Activated naive CD8-positive, alpha-beta T cell treated with anti-CD3 and anti-CD28 coated beads, Interleukin-2, amount 50 U/mL, for 24 hours (primary cell): ENCODE measurements at regions not wholly inside any gene's neighbourhood (a gene's known extent, or its start where the extent isn't known, plus 50 kb on each side); places are given as distances from the start of the nearest gene placed in this dataset.

Source experiments
- ATAC-seq: fragments of 150-1000 bp; cut with Tn5 transposase; one replicate; pipeline ENCODE4 v1.10.0; 2021
- DNase-seq: peaks from one replicate; pipeline ENCODE4 v3.0.0; 2021
- H3K27ac Mint-ChIP-seq: one replicate; pipeline ENCODE4 v1.8.0; 2021; ENCODE audit warnings: mild to moderate bottlenecking, mixed read lengths
- H3K27me3 Mint-ChIP-seq: one replicate; pipeline ENCODE4 v1.8.0; 2021; ENCODE audit warnings: mixed read lengths
- H3K36me3 Mint-ChIP-seq: one replicate; pipeline ENCODE4 v1.8.0; 2021; ENCODE audit warnings: low read depth, mixed read lengths
- H3K4me1 Mint-ChIP-seq: one replicate; pipeline ENCODE4 v1.8.0; 2021; ENCODE audit warnings: mixed read lengths
- H3K4me3 Mint-ChIP-seq: one replicate; pipeline ENCODE4 v1.8.0; 2021; ENCODE audit warnings: mild to moderate bottlenecking, moderate library complexity, mixed read lengths
- H3K9me3 Mint-ChIP-seq: one replicate; pipeline ENCODE4 v1.8.0; 2021; ENCODE audit warnings: mixed read lengths

DNA sequence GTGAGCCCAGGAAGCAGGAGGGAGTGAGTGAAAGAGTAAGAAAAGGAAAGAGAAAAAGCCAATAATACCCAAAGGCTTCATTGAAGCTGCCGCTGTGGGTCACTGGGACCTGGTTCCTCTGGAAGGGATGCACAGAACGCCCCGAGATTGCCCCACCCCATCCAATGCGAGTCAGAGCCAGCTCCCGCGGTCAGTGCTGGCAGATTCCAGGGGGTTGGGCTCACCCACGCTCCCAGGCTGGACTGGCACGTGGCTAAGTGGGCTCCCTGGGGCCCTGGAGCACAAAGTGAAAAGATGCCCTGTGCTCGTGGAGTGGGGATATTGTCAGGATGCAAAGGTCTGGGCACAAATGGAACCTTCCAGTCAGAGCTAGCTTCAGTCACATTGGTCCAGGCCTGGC lies 117.0 kb downstream of the OAT start:
- ATAC-seq (no peak), DNase-seq (no peak)
- H3K4me1 Mint-ChIP-seq = no peaks in the 10 kb centered on the region
- H3K27me3 Mint-ChIP-seq = peaks cover 2% of the 10 kb centered on the region
- H3K9me3 Mint-ChIP-seq = peaks cover 10% of the 10 kb centered on the region
- peaks cover 4% of the 10 kb centered on the region for H3K36me3 Mint-ChIP-seq
- no peak overlapping the region for H3K4me3 Mint-ChIP-seq
- H3K27ac Mint-ChIP-seq = no peak overlapping the region

DNA sequence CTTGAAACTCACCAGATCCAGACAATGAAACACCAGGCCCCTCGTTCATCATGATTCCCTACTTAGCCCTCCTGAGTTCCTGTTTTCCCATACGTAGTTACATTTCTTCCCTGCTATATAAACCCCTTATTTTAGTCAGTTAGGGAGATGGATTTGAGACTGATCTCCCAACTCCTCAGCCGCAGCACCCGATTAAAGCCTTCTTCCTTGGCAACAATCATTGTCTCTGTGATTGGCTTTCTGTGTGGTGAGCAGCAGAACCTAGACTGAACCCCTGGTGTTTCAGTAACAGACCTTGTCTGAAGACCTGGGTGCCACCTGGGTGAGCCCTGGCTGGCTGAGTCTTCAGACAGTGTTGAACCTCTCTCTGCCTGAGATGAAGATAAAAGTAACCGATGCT lies 118.0 kb downstream of the OAT start:
- Mint-ChIP-seq H3K4me3 (no peak overlapping the region), H3K4me1 (no peaks in the 10 kb centered on the region), H3K27ac (no peak overlapping the region), H3K27me3 (peaks cover 2% of the 10 kb centered on the region), H3K9me3 (peaks cover 10% of the 10 kb centered on the region), H3K36me3 (peaks cover 4% of the 10 kb centered on the region)
- DNase-seq (no peak), ATAC-seq (no peak)

DNA sequence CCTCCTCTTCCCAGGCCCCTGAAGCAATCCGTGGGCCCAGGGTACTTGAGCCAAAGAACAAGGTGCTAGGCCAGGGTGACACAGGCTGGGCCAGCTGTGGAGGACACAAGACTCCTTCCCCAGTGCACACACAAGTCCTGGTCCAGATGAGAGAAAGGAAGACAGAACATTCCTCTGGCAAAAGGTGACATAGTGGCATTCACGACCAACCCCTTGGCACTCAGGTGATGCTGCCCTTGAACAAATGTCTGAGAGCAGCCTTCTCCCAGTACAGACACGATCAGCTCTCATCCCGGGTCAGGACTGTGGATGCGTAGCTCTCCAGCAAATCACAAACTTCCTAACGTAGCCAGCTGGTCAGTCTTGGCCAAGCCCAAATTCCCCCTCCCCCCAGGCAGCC lies 118.5 kb downstream of the OAT start:
- H3K27ac Mint-ChIP-seq = no peak overlapping the region
- peaks cover 2% of the 10 kb centered on the region for H3K27me3 Mint-ChIP-seq
- H3K36me3 Mint-ChIP-seq = peaks cover 4% of the 10 kb centered on the region
- peaks cover 10% of the 10 kb centered on the region for H3K9me3 Mint-ChIP-seq
- H3K4me1 Mint-ChIP-seq = no peaks in the 10 kb centered on the region
- no peak for DNase-seq
- H3K4me3 Mint-ChIP-seq = no peak overlapping the region
- ATAC-seq = no peak

DNA sequence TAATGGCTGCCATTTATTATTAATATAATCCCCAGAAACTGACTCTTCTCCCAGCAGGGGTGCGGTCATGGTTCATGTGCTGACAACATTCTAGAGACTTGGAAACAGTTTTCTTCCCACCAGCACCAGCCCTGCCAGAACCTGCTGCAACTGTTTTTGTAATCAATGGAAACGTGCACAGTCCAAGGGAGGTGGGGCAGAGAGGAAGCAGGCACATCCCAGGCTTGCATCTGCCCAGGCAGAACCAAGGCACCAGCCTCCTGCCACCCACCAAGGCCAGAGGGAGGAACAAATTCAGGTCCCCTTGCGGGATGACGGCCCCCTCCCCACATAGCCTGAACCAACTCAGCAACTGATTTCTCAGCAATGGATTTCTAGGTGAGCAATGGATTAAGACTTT lies 119.0 kb downstream of the OAT start:
- ATAC-seq (no peak), DNase-seq (no peak)
- no peaks in the 10 kb centered on the region for H3K4me1 Mint-ChIP-seq
- no peak overlapping the region for H3K27ac Mint-ChIP-seq
- no peak overlapping the region for H3K4me3 Mint-ChIP-seq
- H3K9me3 Mint-ChIP-seq = peaks cover 10% of the 10 kb centered on the region
- peaks cover 2% of the 10 kb centered on the region for H3K27me3 Mint-ChIP-seq
- peaks cover 4% of the 10 kb centered on the region for H3K36me3 Mint-ChIP-seq

DNA sequence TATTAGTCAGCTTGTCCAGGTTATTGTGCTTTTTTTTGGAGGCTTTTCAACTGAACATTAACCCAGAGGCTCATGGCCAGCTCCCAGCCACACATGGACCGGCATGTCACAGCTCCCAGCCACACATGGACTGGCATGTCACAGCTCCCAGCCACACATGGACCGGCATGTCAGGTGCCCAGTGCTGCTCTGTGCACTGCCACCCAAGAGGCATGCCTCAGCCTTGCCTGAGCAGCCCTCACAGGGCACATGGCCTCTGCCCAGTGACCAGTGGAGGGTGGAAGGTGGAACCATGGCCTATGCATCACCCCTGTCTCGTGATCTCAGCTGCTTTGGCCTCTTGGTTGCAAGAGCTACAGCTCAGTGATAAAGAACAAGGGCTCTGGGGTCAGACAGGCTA lies 119.8 kb downstream of the OAT start:
- peaks cover 4% of the 10 kb centered on the region for H3K36me3 Mint-ChIP-seq
- H3K4me1 Mint-ChIP-seq = no peaks in the 10 kb centered on the region
- H3K27ac Mint-ChIP-seq = no peak overlapping the region
- DNase-seq (no peak), ATAC-seq (no peak)
- peaks cover 2% of the 10 kb centered on the region for H3K27me3 Mint-ChIP-seq
- H3K4me3 Mint-ChIP-seq = no peak overlapping the region
- peaks cover 10% of the 10 kb centered on the region for H3K9me3 Mint-ChIP-seq

- DNase-seq (no peak), ATAC-seq (no peak)
- H3K9me3 Mint-ChIP-seq = peaks cover 10% of the 10 kb centered on the region
Observed at GRCh38 chr10:124296813-124297788, 121.6 kb downstream of the OAT start.

GRCh38 chr10:124296121-124296812 lies 122.5 kb downstream of the OAT start:
- peaks cover 1% of the 10 kb centered on the region for H3K4me1 Mint-ChIP-seq
- no peak for DNase-seq
- peaks cover 4% of the 10 kb centered on the region for H3K36me3 Mint-ChIP-seq
- no peak for ATAC-seq
- no peak overlapping the region for H3K27ac Mint-ChIP-seq
- no peak overlapping the region for H3K4me3 Mint-ChIP-seq
- H3K9me3 Mint-ChIP-seq = peaks cover 10% of the 10 kb centered on the region
- peaks cover 2% of the 10 kb centered on the region for H3K27me3 Mint-ChIP-seq

More at GRCh38 chr10:124296813-124297788, 121.6 kb downstream of the OAT start:
- H3K27me3 Mint-ChIP-seq = peaks cover 2% of the 10 kb centered on the region
- no peak overlapping the region for H3K4me3 Mint-ChIP-seq
- peaks cover 4% of the 10 kb centered on the region for H3K36me3 Mint-ChIP-seq
- H3K27ac Mint-ChIP-seq = no peak overlapping the region
- no peaks in the 10 kb centered on the region for H3K4me1 Mint-ChIP-seq

GRCh38 chr10:124294811-124295770 lies 123.6 kb downstream of the OAT start:
- Mint-ChIP-seq H3K4me1 (peaks cover 8% of the 10 kb centered on the region), H3K27ac (no peak overlapping the region), H3K36me3 (no peaks in the 10 kb centered on the region), H3K27me3 (no peaks in the 10 kb centered on the region), H3K9me3 (no peaks in the 10 kb centered on the region), H3K4me3 (no peak overlapping the region)
- DNase-seq (no peak), ATAC-seq (no peak)

- no peak overlapping the region for H3K27ac Mint-ChIP-seq
- no peaks in the 10 kb centered on the region for H3K9me3 Mint-ChIP-seq
- no peaks in the 10 kb centered on the region for H3K36me3 Mint-ChIP-seq
- H3K4me3 Mint-ChIP-seq = no peak overlapping the region
- no peaks in the 10 kb centered on the region for H3K27me3 Mint-ChIP-seq
- peaks cover 9% of the 10 kb centered on the region for H3K4me1 Mint-ChIP-seq
- no peak for ATAC-seq
- no peak for DNase-seq
Observed at GRCh38 chr10:124293616-124294449, 124.9 kb downstream of the OAT start.

DNA sequence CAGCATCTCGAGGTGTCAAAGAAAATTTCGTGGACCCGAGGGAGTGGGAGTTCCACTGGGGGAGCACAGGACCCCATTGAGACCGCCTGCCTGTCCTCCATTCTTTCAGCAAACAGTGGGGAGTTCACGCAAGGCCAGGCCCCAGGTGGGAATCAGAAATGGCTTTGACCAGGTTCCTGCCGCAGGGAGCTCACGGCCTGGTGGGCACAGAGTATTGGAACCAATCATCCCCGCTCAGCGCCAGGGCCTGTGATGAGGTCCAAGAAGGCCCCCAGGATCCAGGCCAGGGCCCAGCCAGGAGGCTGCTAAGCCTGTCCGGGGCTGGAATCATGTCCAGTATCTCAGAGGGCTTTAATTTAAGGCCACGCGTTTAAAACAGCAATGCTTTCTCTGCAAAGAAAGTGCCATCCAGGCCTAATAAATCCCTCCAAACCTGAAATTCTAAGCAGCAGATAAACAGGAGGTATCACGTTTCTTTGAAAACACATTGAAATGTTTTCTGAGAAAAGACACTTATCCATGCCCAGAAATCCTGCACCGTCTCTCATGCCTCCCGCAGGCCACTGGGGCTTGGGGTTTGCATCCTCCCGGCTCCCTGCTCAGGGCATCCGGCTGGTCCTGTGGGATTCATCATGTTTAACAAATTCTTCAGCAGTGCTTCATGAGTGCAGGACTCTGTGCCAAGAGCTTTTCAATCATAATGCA lies 125.7 kb downstream of the OAT start:
- H3K27ac Mint-ChIP-seq = no peak overlapping the region
- H3K36me3 Mint-ChIP-seq = no peaks in the 10 kb centered on the region
- no peaks in the 10 kb centered on the region for H3K9me3 Mint-ChIP-seq
- no peaks in the 10 kb centered on the region for H3K27me3 Mint-ChIP-seq
- H3K4me3 Mint-ChIP-seq = no peak overlapping the region
- no peak for DNase-seq
- ATAC-seq = no peak
- peaks cover 9% of the 10 kb centered on the region for H3K4me1 Mint-ChIP-seq

- H3K27ac Mint-ChIP-seq = no peak overlapping the region
- no peak overlapping the region for H3K4me3 Mint-ChIP-seq
- H3K36me3 Mint-ChIP-seq = no peaks in the 10 kb centered on the region
- ATAC-seq = peak; percentile 35
- H3K27me3 Mint-ChIP-seq = no peaks in the 10 kb centered on the region
- H3K9me3 Mint-ChIP-seq = no peaks in the 10 kb centered on the region
- DNase-seq = peak; percentile 15
- peaks cover 10% of the 10 kb centered on the region for H3K4me1 Mint-ChIP-seq
Observed at GRCh38 chr10:124291001-124291701, 127.6 kb downstream of the OAT start.

DNA sequence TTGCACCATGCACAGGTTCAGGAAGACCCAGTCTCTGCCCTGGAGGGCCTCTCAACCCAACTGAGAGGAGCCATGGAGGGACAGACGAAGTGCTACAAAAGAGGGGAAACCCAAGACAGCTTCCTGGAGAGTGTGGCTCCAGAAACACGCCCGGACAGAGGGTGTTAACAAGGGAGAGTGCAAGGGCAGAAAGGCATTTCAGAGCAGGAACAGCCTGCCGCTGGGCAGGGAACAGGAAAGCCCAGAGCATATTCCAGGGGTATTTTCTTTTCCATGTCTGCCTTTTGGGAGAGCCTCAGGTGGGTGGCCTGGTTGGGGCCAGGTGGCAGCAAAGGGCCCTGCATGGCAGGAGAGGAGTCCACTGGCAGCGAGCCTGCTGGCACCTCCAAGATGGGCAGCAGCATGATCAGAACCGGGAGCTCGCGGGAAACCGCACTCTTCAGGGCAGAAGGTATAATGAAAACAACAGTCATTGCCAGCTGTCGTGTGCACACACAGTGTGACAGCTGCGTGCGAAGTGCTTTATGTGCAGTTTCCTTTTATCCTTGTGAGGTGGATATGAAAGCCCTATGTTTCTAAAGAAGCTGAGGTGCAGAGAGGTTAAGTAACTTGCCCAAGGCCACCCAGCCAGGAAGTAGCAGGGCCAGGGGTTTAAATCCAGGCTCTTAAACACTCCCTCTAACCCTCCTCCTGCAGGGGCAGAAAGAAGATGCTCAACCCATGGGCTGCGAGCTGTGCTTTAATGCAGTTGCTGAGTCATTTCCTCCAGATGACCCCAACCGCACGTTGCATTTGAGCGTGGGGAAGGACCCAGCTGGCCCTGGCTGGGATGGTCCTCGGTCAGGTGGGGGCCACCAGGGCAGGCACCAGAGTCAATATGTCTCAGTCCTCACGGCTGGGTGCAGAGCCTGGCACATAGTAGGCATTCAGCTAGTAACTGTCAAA lies 128.6 kb downstream of the OAT start:
- DNase-seq = peak; percentile 7
- Mint-ChIP-seq H3K9me3 (no peaks in the 10 kb centered on the region), H3K4me1 (peaks cover 17% of the 10 kb centered on the region), H3K27me3 (no peaks in the 10 kb centered on the region), H3K27ac (no peak overlapping the region), H3K4me3 (no peak overlapping the region), H3K36me3 (no peaks in the 10 kb centered on the region)
- ATAC-seq = peak; percentile 25
